ENCODE measurements at regions not wholly inside any gene's neighbourhood (a gene's known extent, or its start where the extent isn't known, plus 50 kb on each side); places are given as distances from the start of the nearest gene placed in this dataset.

DNA sequence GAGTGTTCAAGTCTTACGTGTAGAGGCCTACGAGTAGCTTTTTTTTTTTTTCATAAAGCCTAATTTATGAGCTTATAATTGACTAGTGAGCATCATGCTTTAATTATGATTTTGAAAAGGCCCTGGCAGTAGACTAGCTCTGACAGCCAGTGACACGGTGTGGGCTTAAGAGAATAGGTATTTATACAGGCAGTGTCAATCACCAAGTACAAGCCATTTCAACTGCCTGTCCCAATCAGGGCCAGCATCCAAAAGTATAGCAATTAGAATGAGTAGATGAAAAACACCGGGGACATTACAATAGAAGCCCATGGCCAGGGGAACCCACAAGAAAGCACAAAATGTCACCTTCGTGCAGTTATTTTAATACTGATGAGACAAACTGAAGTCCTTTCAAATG is 552.8 kb downstream of the CAAP1 start:
- Histone ChIP-seq H3K4me3 (no peak overlapping the region), H3K36me3 (ENCODE audit: low read depth) (no peaks in the 10 kb centered on the region), H2AFZ (no peak overlapping the region), H4K20me1 (ENCODE audit: insufficient read depth) (no peaks in the 10 kb centered on the region), H3K79me2 (ENCODE audit: insufficient read depth) (no peaks in the 10 kb centered on the region), H3K4me2 (ENCODE audit: unreplicated experiment) (no peak overlapping the region), H3K4me1 (ENCODE audit: insufficient read depth) (no peaks in the 10 kb centered on the region), H3K9ac (no peak overlapping the region), H3K9me2 (ENCODE audit: insufficient read depth) (no peaks in the 10 kb centered on the region), H3F3A (ENCODE audit: insufficient read depth) (no peaks in the 10 kb centered on the region), H3K9me3 (ENCODE audit: low read depth) (peaks cover 3% of the 10 kb centered on the region), H3K27me3 (replicated peaks; ENCODE audit: insufficient read depth) (no peaks in the 10 kb centered on the region), H3K27ac (no peak overlapping the region)
- no peak for DNase-seq
- 18 to 22% methylated on average over 5 of the region's 5 CpGs for WGBS, 2 experiments (ENCODE audit: low coverage in 1 of 2, low lambda C conversion rate in 2 of 2, missing lambda C conversion rate in 2 of 2)
- in situ Hi-C loops (cut with MboI), result no loop called here
- TF ChIP-seq EZH2phosphoT487 (IDR thresholded peaks at IDR 0.05; ENCODE audit: insufficient read depth, low read depth) (no peak), EZH2 (IDR thresholded peaks at IDR 0.05; ENCODE audit: insufficient read depth, poor library complexity, severe bottlenecking) (no peak)

- no peaks in the 10 kb centered on the region for H3K36me3 ChIP-seq (ENCODE audit: low read depth)
- in situ Hi-C loops (cut with MboI), result no loop called here
- no peaks in the 10 kb centered on the region for H3K4me1 ChIP-seq (ENCODE audit: insufficient read depth)
- no peak overlapping the region for H3K4me2 ChIP-seq (ENCODE audit: unreplicated experiment)
- no peak overlapping the region for H3K4me3 ChIP-seq
- no peaks in the 10 kb centered on the region for H3K9me2 ChIP-seq (ENCODE audit: insufficient read depth)
- TF ChIP-seq EZH2phosphoT487 (IDR thresholded peaks at IDR 0.05; ENCODE audit: insufficient read depth, low read depth), result no peak
- TF ChIP-seq EZH2 (IDR thresholded peaks at IDR 0.05; ENCODE audit: insufficient read depth, poor library complexity, severe bottlenecking), result no peak
- H2AFZ ChIP-seq, result no peak overlapping the region
- no peaks in the 10 kb centered on the region for H3K79me2 ChIP-seq (ENCODE audit: insufficient read depth)
- no peak for DNase-seq
- no peaks in the 10 kb centered on the region for H3F3A ChIP-seq (ENCODE audit: insufficient read depth)
- no peak overlapping the region for H3K9ac ChIP-seq
- H3K9me3 ChIP-seq (ENCODE audit: low read depth), result no peaks in the 10 kb centered on the region
- H3K27ac ChIP-seq, result no peak overlapping the region
- 20 to 23% methylated on average over 2 of the region's 2 CpGs for WGBS, 2 experiments (ENCODE audit: low coverage in 1 of 2, low lambda C conversion rate in 2 of 2, missing lambda C conversion rate in 2 of 2)
- H3K27me3 ChIP-seq (replicated peaks; ENCODE audit: insufficient read depth), result no peaks in the 10 kb centered on the region
- H4K20me1 ChIP-seq (ENCODE audit: insufficient read depth), result no peaks in the 10 kb centered on the region
Observed at GRCh38 chr9:26335116-26335515, 557.5 kb downstream of the CAAP1 start.

- no peak overlapping the region for H3K27ac ChIP-seq
- no peak overlapping the region for H2AFZ ChIP-seq
- no peaks in the 10 kb centered on the region for H3K27me3 ChIP-seq (replicated peaks; ENCODE audit: insufficient read depth)
- H3F3A ChIP-seq (ENCODE audit: insufficient read depth), result no peaks in the 10 kb centered on the region
- TF ChIP-seq EZH2 (IDR thresholded peaks at IDR 0.05; ENCODE audit: insufficient read depth, poor library complexity, severe bottlenecking) (no peak), EZH2phosphoT487 (IDR thresholded peaks at IDR 0.05; ENCODE audit: insufficient read depth, low read depth) (no peak)
- 51 to 63% methylated on average over 4 of the region's 4 CpGs for WGBS, 2 experiments (ENCODE audit: low coverage in 1 of 2, low lambda C conversion rate in 2 of 2, missing lambda C conversion rate in 2 of 2)
- H3K4me1 ChIP-seq (ENCODE audit: insufficient read depth), result no peaks in the 10 kb centered on the region
- H3K9me3 ChIP-seq (ENCODE audit: low read depth), result no peaks in the 10 kb centered on the region
- no peak overlapping the region for H3K4me2 ChIP-seq (ENCODE audit: unreplicated experiment)
- no peak overlapping the region for H3K9ac ChIP-seq
- H3K9me2 ChIP-seq (ENCODE audit: insufficient read depth), result no peaks in the 10 kb centered on the region
- no peaks in the 10 kb centered on the region for H3K79me2 ChIP-seq (ENCODE audit: insufficient read depth)
- H3K4me3 ChIP-seq, result no peak overlapping the region
- no peak for DNase-seq
- no peaks in the 10 kb centered on the region for H3K36me3 ChIP-seq (ENCODE audit: low read depth)
- H4K20me1 ChIP-seq (ENCODE audit: insufficient read depth), result no peaks in the 10 kb centered on the region
- in situ Hi-C loops (cut with MboI), result no loop called here
Observed at GRCh38 chr9:26334706-26335105, 557.9 kb downstream of the CAAP1 start.

GRCh38 chr9:26331223-26331622 is 561.4 kb downstream of the CAAP1 start:
- Histone ChIP-seq H3K27ac (no peak overlapping the region), H2AFZ (no peak overlapping the region), H3K36me3 (ENCODE audit: low read depth) (no peaks in the 10 kb centered on the region), H3K4me3 (no peak overlapping the region), H4K20me1 (ENCODE audit: insufficient read depth) (no peaks in the 10 kb centered on the region), H3K27me3 (replicated peaks; ENCODE audit: insufficient read depth) (no peaks in the 10 kb centered on the region), H3K79me2 (ENCODE audit: insufficient read depth) (no peaks in the 10 kb centered on the region), H3K9me2 (ENCODE audit: insufficient read depth) (no peaks in the 10 kb centered on the region), H3K9ac (no peak overlapping the region), H3K4me2 (ENCODE audit: unreplicated experiment) (no peak overlapping the region), H3F3A (ENCODE audit: insufficient read depth) (no peaks in the 10 kb centered on the region), H3K4me1 (ENCODE audit: insufficient read depth) (peaks cover under 1% of the 10 kb centered on the region; the same call in 1 of the 2 replicates), H3K9me3 (ENCODE audit: low read depth) (no peaks in the 10 kb centered on the region)
- WGBS, 2 experiments (ENCODE audit: low coverage in 1 of 2, low lambda C conversion rate in 2 of 2, missing lambda C conversion rate in 2 of 2), result 81 to 82% methylated on average over 3 of the region's 3 CpGs
- in situ Hi-C loops (cut with MboI), result no loop called here
- TF ChIP-seq EZH2phosphoT487 (IDR thresholded peaks at IDR 0.05; ENCODE audit: insufficient read depth, low read depth) (no peak), EZH2 (IDR thresholded peaks at IDR 0.05; ENCODE audit: insufficient read depth, poor library complexity, severe bottlenecking) (no peak)
- DNase-seq, result no peak

- DNase-seq, result no peak
- H3K9me2 ChIP-seq (ENCODE audit: insufficient read depth), result no peaks in the 10 kb centered on the region
- no peak for TF ChIP-seq EZH2phosphoT487 (IDR thresholded peaks at IDR 0.05; ENCODE audit: insufficient read depth, low read depth)
- no peak for TF ChIP-seq EZH2 (IDR thresholded peaks at IDR 0.05; ENCODE audit: insufficient read depth, poor library complexity, severe bottlenecking)
- H3K27ac ChIP-seq, result no peak overlapping the region
- no peaks in the 10 kb centered on the region for H3K9me3 ChIP-seq (ENCODE audit: low read depth)
- in situ Hi-C loops (cut with MboI), result loop anchor here (10.0 kb wide), 1 partner anchor 365 kb away; no protein-coding TSS in a partner anchor
- H3K9ac ChIP-seq, result no peak overlapping the region
- no peak overlapping the region for H3K4me2 ChIP-seq (ENCODE audit: unreplicated experiment)
- H3K27me3 ChIP-seq (replicated peaks; ENCODE audit: insufficient read depth), result no peaks in the 10 kb centered on the region
- no peaks in the 10 kb centered on the region for H3K36me3 ChIP-seq (ENCODE audit: low read depth)
- H3K4me1 ChIP-seq (ENCODE audit: insufficient read depth), result peaks cover 11% of the 10 kb centered on the region
- H4K20me1 ChIP-seq (ENCODE audit: insufficient read depth), result no peaks in the 10 kb centered on the region
- H2AFZ ChIP-seq, result no peak overlapping the region
- H3K4me3 ChIP-seq, result no peak overlapping the region
- no peaks in the 10 kb centered on the region for H3K79me2 ChIP-seq (ENCODE audit: insufficient read depth)
- WGBS, 2 experiments (ENCODE audit: low coverage in 1 of 2, low lambda C conversion rate in 2 of 2, missing lambda C conversion rate in 2 of 2), result 45 to 48% methylated on average over 3 of the region's 3 CpGs
- H3F3A ChIP-seq (ENCODE audit: insufficient read depth), result no peaks in the 10 kb centered on the region
Observed at GRCh38 chr9:26329974-26330373, 562.6 kb downstream of the CAAP1 start.
